PC-3 (cell line): ENCODE measurements at regions not wholly inside any gene's neighbourhood (a gene's known extent, or its start where the extent isn't known, plus 50 kb on each side); places are given as distances from the start of the nearest gene placed in this dataset.
"Not testable (repeated sequence)": the region's sequence is repeated elsewhere in the genome, so short reads cannot be mapped to it uniquely, and the experiment has no call there.

Experiments used
- ATAC-seq: fragments of 200-7000 bp; cut with Tn5 transposase; 2 replicates; pipeline ENCODE4 v1.9.1; 2020; ENCODE audit warnings: mild to moderate bottlenecking, moderate library complexity
- BruUV-seq: library from RNA; stranded (reverse); fragments of 400-500 nt; replicated peaks from 2 replicates; lab custom pipeline; 2021; lab: Mats Ljungman, UMichigan
- CTCF ChIA-PET: fragments of 300-600 bp; sonication (Branson Sonifier 250); formaldehyde crosslinking; loops from one replicate; lab custom pipeline; 2022; ENCODE audit warnings: antibody characterized with exemption; lab: Charles Lee
- POLR2A ChIA-PET: fragments of 300-600 bp; sonication (Branson Sonifier 250); formaldehyde crosslinking; loops from one replicate; lab custom pipeline; 2022; ENCODE audit warnings: antibody characterized with exemption; ENCODE audit not compliant: unreplicated experiment; lab: Charles Lee
- DNase-seq: peaks from one replicate; pipeline ENCODE4 v3.0.0-alpha.2; 2015
- H2AFZ ChIP-seq: fragments of 300-600 bp; sonication (generic); 2 replicates; pipeline ENCODE4 v1.6.0; 2016; ENCODE audit warnings: antibody characterized with exemption, low read length
- H3F3A ChIP-seq: fragments of 300-600 bp; sonication (generic); one replicate; pipeline ENCODE4 v1.6.0; 2017; ENCODE audit warnings: antibody characterized with exemption, low read length, control low read depth, mild to moderate bottlenecking; ENCODE audit not compliant: unreplicated experiment
- H3K27ac ChIP-seq: fragments of 300-600 bp; sonication (generic); 2 replicates; pipeline ENCODE4 v1.5.1; 2016; ENCODE audit warnings: mild to moderate bottlenecking, low read length
- H3K27me3 ChIP-seq: fragments of 300-600 bp; sonication (generic); 2 replicates; pipeline ENCODE4 v1.6.1; 2016; ENCODE audit warnings: low read length, mixed read lengths
- H3K36me3 ChIP-seq: fragments of 300-600 bp; sonication (generic); 2 replicates; pipeline ENCODE4 v1.6.1; 2016; ENCODE audit warnings: low read depth, mixed run types, low read length, mixed read lengths
- H3K4me1 ChIP-seq: fragments of 300-600 bp; sonication (generic); 2 replicates; pipeline ENCODE4 v1.5.1; 2016; ENCODE audit warnings: low read length; ENCODE audit not compliant: insufficient read depth
- H3K4me2 ChIP-seq: fragments of 300-600 bp; sonication (generic); 2 replicates; pipeline ENCODE4 v1.6.0; 2016; ENCODE audit warnings: low read length
- H3K4me3 ChIP-seq: fragments of 300-600 bp; sonication (generic); 2 replicates; pipeline ENCODE4 v1.5.1; 2016; ENCODE audit warnings: mild to moderate bottlenecking, low read length, mixed read lengths
- H3K79me2 ChIP-seq: fragments of 300-600 bp; sonication (generic); 2 replicates; pipeline ENCODE4 v1.6.1; 2017; ENCODE audit warnings: low read length, mixed read lengths
- H3K9ac ChIP-seq: fragments of 300-600 bp; sonication (generic); 2 replicates; pipeline ENCODE4 v1.6.0; 2016; ENCODE audit warnings: mild to moderate bottlenecking, low read length
- H3K9me2 ChIP-seq: fragments of 300-600 bp; sonication (generic); replicated peaks from 2 replicates; pipeline ENCODE4 v1.6.1; 2016; ENCODE audit warnings: mixed run types, low read length, mixed read lengths
- H3K9me3 ChIP-seq: fragments of 300-600 bp; sonication (generic); 2 replicates; pipeline ENCODE4 v1.6.1; 2016; ENCODE audit warnings: low read length, mixed read lengths
- H4K20me1 ChIP-seq: fragments of 300-600 bp; sonication (generic); 2 replicates; pipeline ENCODE4 v1.6.1; 2016; ENCODE audit warnings: low read length, mixed read lengths
- EZH2 ChIP-seq: fragments of 300-600 bp; sonication (generic); IDR thresholded peaks from one replicate; pipeline ENCODE4 v1.6.1; 2017; ENCODE audit warnings: antibody characterized with exemption, mild to moderate bottlenecking, low read length; ENCODE audit not compliant: unreplicated experiment
- EZH2phosphoT487 ChIP-seq: fragments of 300-600 bp; sonication (generic); IDR thresholded peaks from 2 replicates; pipeline ENCODE4 v1.6.1; 2018; ENCODE audit warnings: mild to moderate bottlenecking, antibody characterized with exemption, low read length, borderline replicate concordance
- intact Hi-C: fragments of 100-400 bp; cut with micrococcal nuclease; formaldehyde crosslinking; loops from 2 replicates; pipeline ENCODE4 v1.9.0; 2023
- TF ChIP-seq, protein P1 (sequence below): fragments of 300-600 bp; sonication (generic); conservative IDR thresholded peaks from 2 replicates; pipeline ENCODE4 v1.5.1; 2017; ENCODE audit warnings: antibody characterized with exemption, low read depth, mild to moderate bottlenecking, low read length

DNA sequence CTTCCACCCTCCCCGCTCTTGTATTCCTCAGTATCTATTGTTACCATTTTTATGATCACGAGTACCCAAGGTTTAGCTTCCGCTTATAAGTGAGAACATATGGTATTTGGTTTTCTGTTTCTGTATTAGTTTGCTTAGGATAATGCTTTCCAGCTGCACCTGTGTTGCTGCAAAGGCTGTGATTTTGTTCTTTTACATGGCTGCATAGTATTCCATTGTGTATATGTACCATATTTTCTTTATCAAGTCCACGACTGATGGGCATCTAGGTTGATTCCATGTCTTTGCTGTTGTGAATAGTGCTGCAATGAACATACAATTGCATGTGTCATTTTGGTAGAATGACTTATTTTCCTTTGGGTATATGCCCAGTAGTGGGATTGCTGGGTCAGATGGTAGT lies 79.7 kb upstream of the EFCAB3 start:
- Histone ChIP-seq H3K36me3 (no peaks in the 10 kb centered on the region), H3K79me2 (no peaks in the 10 kb centered on the region), H3K9me3 (no peaks in the 10 kb centered on the region), H3K27me3 (peaks cover 50% of the 10 kb centered on the region), H3K4me1 (no peaks in the 10 kb centered on the region), H3K4me2 (no peak overlapping the region), H3K27ac (no peak overlapping the region), H3K9ac (no peak overlapping the region), H4K20me1 (no peaks in the 10 kb centered on the region), H3K4me3 (no peak overlapping the region), H3K9me2 (no peaks in the 10 kb centered on the region), H3F3A (no peaks in the 10 kb centered on the region), H2AFZ (no peak overlapping the region)
- intact Hi-C loops = no loop called here
- no TSS peak for BruUV-seq
- ATAC-seq (no peak), DNase-seq (no peak)
- POLR2A ChIA-PET = no interaction called here
- TF ChIP-seq EZH2phosphoT487 (no peak), EZH2 (no peak)
- TF ChIP-seq, protein P1, sequence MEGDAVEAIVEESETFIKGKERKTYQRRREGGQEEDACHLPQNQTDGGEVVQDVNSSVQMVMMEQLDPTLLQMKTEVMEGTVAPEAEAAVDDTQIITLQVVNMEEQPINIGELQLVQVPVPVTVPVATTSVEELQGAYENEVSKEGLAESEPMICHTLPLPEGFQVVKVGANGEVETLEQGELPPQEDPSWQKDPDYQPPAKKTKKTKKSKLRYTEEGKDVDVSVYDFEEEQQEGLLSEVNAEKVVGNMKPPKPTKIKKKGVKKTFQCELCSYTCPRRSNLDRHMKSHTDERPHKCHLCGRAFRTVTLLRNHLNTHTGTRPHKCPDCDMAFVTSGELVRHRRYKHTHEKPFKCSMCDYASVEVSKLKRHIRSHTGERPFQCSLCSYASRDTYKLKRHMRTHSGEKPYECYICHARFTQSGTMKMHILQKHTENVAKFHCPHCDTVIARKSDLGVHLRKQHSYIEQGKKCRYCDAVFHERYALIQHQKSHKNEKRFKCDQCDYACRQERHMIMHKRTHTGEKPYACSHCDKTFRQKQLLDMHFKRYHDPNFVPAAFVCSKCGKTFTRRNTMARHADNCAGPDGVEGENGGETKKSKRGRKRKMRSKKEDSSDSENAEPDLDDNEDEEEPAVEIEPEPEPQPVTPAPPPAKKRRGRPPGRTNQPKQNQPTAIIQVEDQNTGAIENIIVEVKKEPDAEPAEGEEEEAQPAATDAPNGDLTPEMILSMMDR = no peak
- CTCF ChIA-PET = no interaction called here

DNA sequence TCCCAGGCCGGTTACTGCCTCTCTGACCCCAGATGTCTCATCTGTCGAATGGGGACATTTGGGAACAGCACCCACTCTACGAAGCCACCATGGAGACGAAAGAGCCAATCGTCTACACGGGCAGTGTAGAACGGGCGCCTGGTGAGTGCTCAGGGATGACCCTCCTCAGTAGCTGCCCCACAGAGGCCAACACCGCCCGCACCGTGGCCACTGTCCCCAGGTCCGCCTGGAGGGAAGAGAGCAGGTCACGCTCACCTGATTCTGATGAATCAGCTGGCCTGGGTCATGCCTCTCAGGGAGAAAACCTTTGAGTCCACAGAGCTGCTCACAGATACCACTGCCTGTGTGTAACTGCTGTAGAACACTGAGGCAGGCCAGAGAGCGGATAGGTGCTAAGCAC lies 105.1 kb upstream of the EFCAB3 start:
- H3K79me2 ChIP-seq, H3K4me3 ChIP-seq, intact Hi-C loops, ATAC-seq, H3K9ac ChIP-seq, H3K4me2 ChIP-seq, POLR2A ChIA-PET, H3K27me3 ChIP-seq, H3K27ac ChIP-seq, H2AFZ ChIP-seq, H3K4me1 ChIP-seq, H4K20me1 ChIP-seq, H3K9me2 ChIP-seq, CTCF ChIA-PET, DNase-seq, H3F3A ChIP-seq, H3K36me3 ChIP-seq, H3K9me3 ChIP-seq, BruUV-seq: not testable (repeated sequence)

DNA sequence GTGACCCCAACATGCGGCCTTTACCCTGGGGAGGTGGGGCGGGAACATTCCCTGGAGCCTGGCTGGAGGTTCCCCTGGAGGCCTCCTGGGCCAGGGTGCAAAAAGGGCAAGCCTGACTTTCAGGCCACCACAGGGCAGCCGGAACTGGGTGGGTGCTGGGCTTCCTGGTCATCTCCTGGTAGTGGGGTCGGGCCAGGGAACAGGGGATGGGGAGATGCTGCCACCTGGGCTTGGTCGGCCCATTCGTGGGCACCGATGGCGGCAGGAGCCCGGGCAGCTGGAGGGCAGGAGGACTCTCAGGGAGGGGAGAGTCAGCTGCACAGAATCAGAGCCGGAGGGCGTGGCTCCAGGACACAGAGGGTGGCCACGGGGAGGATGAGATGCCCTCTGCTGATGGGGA lies 112.0 kb upstream of the EFCAB3 start:
- BruUV-seq, H3F3A ChIP-seq, H3K36me3 ChIP-seq, H3K27ac ChIP-seq, DNase-seq, H3K4me3 ChIP-seq, H3K4me2 ChIP-seq, H3K27me3 ChIP-seq, H2AFZ ChIP-seq, POLR2A ChIA-PET, H3K9ac ChIP-seq, H3K9me2 ChIP-seq, H3K79me2 ChIP-seq, H4K20me1 ChIP-seq, ATAC-seq, intact Hi-C loops, H3K4me1 ChIP-seq, H3K9me3 ChIP-seq, CTCF ChIA-PET: not testable (repeated sequence)

DNA sequence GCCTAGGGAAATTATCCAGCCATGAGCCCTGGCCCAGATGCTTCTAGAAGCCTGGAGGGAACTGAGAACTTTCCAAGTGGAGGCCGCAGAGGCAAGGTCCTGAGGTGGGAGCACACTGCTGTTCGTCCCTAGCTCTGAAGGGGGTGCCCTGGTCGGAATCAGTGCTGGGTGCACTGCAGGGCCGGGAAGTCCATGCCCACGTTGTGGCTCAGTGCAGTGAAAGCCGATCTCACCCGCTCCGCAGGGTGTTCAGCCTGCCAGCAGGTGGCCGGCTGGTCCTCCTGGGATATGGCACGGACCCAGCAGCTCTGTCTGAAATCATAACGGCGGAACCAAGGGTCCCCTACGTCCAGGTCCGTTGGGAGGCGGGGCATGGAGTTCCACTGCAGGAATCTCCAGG lies 115.4 kb upstream of the EFCAB3 start:
- H3K9me2 ChIP-seq, H3K27me3 ChIP-seq, H3K79me2 ChIP-seq, H3K4me2 ChIP-seq, H3K4me1 ChIP-seq, intact Hi-C loops, H3K36me3 ChIP-seq, BruUV-seq, H3K9me3 ChIP-seq, H3K9ac ChIP-seq, CTCF ChIA-PET, H3F3A ChIP-seq, H3K27ac ChIP-seq, POLR2A ChIA-PET, H3K4me3 ChIP-seq, H4K20me1 ChIP-seq, DNase-seq, H2AFZ ChIP-seq: not testable (repeated sequence)
- peak; percentile 94 for ATAC-seq

DNA sequence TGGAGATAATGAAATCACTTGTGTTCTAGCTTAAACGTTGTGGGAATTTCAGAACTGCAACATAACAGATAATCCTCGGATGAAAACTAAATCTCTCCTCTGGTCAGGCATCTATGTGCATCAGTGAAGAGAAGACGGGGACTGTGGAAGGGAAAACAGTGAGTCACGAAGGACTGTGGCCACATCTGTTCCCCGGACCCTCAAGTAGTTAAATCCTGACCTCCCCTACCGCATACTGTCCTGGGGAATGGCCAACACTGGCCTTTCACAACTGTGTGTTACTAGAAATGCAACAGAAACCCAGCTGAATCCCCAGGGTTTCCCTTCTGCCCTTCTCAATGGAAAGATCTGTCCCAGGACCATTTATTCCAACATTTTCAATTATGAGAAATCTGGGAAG lies 124.6 kb upstream of the EFCAB3 start:
- H4K20me1 ChIP-seq, CTCF ChIA-PET, H3K79me2 ChIP-seq, H3K4me3 ChIP-seq, H3F3A ChIP-seq, DNase-seq, H2AFZ ChIP-seq, H3K27ac ChIP-seq, H3K4me2 ChIP-seq, BruUV-seq, ATAC-seq, intact Hi-C loops, H3K4me1 ChIP-seq, POLR2A ChIA-PET, H3K36me3 ChIP-seq, H3K27me3 ChIP-seq, H3K9ac ChIP-seq, H3K9me3 ChIP-seq, H3K9me2 ChIP-seq: not testable (repeated sequence)

DNA sequence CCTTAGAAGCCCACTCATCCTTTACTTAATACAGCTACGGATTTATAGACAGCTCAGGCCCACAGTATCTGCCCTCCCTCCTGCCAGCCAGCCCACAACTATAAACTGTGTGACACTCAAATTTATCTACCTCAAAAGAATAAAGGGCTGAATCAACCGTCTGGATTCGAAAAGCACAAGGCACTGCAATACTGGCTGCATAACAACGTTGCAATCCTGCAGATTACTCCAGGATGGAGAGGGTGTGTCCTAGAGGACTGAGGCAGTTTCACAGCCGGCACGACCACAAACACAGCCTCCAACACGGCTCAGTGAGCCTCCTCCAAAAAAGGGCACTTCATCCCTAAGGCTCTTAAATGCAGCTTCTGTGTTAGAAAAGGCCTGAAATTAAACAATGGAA lies 138.3 kb upstream of the EFCAB3 start:
- DNase-seq, H3K4me2 ChIP-seq, H3F3A ChIP-seq, H3K9ac ChIP-seq, H3K27ac ChIP-seq, H3K9me2 ChIP-seq, H3K4me3 ChIP-seq, intact Hi-C loops, H2AFZ ChIP-seq, POLR2A ChIA-PET, H3K9me3 ChIP-seq, H3K4me1 ChIP-seq, H4K20me1 ChIP-seq, H3K79me2 ChIP-seq, BruUV-seq, CTCF ChIA-PET, H3K36me3 ChIP-seq: not testable (repeated sequence)
- peaks cover 40% of the 10 kb centered on the region for H3K27me3 ChIP-seq
- peak; percentile 31; the same call in 1 of the 2 replicates for ATAC-seq
